GM10266 (cell line): ENCODE measurements at regions not wholly inside any gene's neighbourhood (a gene's known extent, or its start where the extent isn't known, plus 50 kb on each side); places are given as distances from the start of the nearest gene placed in this dataset.

ENCODE experiments used
- DNase-seq: peaks from one replicate; pipeline ENCODE4 v3.0.0; 2012; ENCODE audit errors: extremely low spot score
- CTCF ChIP-seq: IDR thresholded peaks from 2 replicates; pipeline ENCODE4 v1.5.1; 2012; ENCODE audit warnings: mild to moderate bottlenecking, low read depth; ENCODE audit not compliant: control insufficient read depth, insufficient read depth; ENCODE audit errors: missing control alignments

- no peak for DNase-seq
- no peak for TF ChIP-seq CTCF
Measured at GRCh38 chr16:17777408-17777863, 306.7 kb upstream of the XYLT1 start.

- no peak for DNase-seq
- no peak for TF ChIP-seq CTCF
Measured at GRCh38 chr16:17776888-17777287, 306.1 kb upstream of the XYLT1 start.

- DNase-seq, result no peak
- TF ChIP-seq CTCF, result no peak
Measured at GRCh38 chr16:17776465-17776864, 305.7 kb upstream of the XYLT1 start.

- DNase-seq, result no peak
- TF ChIP-seq CTCF, result no peak
Measured at GRCh38 chr16:17775061-17775460, 304.3 kb upstream of the XYLT1 start.

- no peak for TF ChIP-seq CTCF
- no peak for DNase-seq
Measured at GRCh38 chr16:17773698-17774101, 302.9 kb upstream of the XYLT1 start.

- TF ChIP-seq CTCF, result no peak
- DNase-seq, result no peak
Measured at GRCh38 chr16:17770104-17770503, 299.3 kb upstream of the XYLT1 start.

GRCh38 chr16:17769065-17769464 lies 298.3 kb upstream of the XYLT1 start:
- no peak for TF ChIP-seq CTCF
- no peak for DNase-seq
